HL-60 (cell line): ENCODE measurements at regions not wholly inside any gene's neighbourhood (a gene's known extent, or its start where the extent isn't known, plus 50 kb on each side); places are given as distances from the start of the nearest gene placed in this dataset.
A peak's percentile ranks its signal among the peaks of the same experiment; 100 is the strongest.
"Not testable (repeated sequence)": the region's sequence is repeated elsewhere in the genome, so short reads cannot be mapped to it uniquely, and the experiment has no call there.

Source experiments
- DNase-seq, 2 experiments: peaks; one replicate each; pipeline ENCODE4 v3.0.0-alpha.2; 2010 to 2020; ENCODE audit warnings: low read depth in 1 of 2, low spot score in 1 of 2
- H3K27ac ChIP-seq: fragments of 250-450 bp; sonication (Bioruptor Pico); replicated peaks from 2 replicates; pipeline ENCODE4 v1.5.1; 2020; ENCODE audit warnings: mild to moderate bottlenecking, moderate library complexity
- H3K27me3 ChIP-seq: fragments of 250-450 bp; sonication (Bioruptor Pico); 2 replicates; pipeline ENCODE4 v1.5.1; 2021; ENCODE audit warnings: mild to moderate bottlenecking, moderate library complexity; ENCODE audit not compliant: insufficient read depth, poor library complexity, severe bottlenecking
- H3K4me3 ChIP-seq: replicated peaks from 2 replicates; pipeline ENCODE4 v1.5.1; 2011; ENCODE audit warnings: mild to moderate bottlenecking, control low read depth, low read length; ENCODE audit not compliant: insufficient read depth
- GABPA ChIP-seq: IDR thresholded peaks from 2 replicates; pipeline ENCODE4 v1.6.1; 2012; ENCODE audit warnings: low read depth
- POLR2AphosphoS5 ChIP-seq: IDR thresholded peaks from 2 replicates; pipeline ENCODE4 v1.6.1; 2012; ENCODE audit warnings: low read depth
- SPI1 ChIP-seq: IDR thresholded peaks from 2 replicates; pipeline ENCODE4 v1.6.1; 2012; ENCODE audit warnings: low read depth, mild to moderate bottlenecking, borderline replicate concordance
- TF ChIP-seq, protein P1 (sequence below): IDR thresholded peaks from one replicate; pipeline ENCODE4 v1.5.1; 2011; ENCODE audit warnings: low read length, control low read depth, inconsistent platforms; ENCODE audit not compliant: insufficient read depth
- TF ChIP-seq, protein P2 (sequence below): IDR thresholded peaks from 2 replicates; pipeline ENCODE4 v1.6.1; 2012; ENCODE audit warnings: low read depth; ENCODE audit not compliant: insufficient replicate concordance

GRCh38 chr1:148345659-148346151, 137.4 kb downstream of the PPIAL4G start:
- not testable (repeated sequence) for H3K27me3 ChIP-seq, H3K4me3 ChIP-seq, H3K27ac ChIP-seq
- TF ChIP-seq, protein P1, sequence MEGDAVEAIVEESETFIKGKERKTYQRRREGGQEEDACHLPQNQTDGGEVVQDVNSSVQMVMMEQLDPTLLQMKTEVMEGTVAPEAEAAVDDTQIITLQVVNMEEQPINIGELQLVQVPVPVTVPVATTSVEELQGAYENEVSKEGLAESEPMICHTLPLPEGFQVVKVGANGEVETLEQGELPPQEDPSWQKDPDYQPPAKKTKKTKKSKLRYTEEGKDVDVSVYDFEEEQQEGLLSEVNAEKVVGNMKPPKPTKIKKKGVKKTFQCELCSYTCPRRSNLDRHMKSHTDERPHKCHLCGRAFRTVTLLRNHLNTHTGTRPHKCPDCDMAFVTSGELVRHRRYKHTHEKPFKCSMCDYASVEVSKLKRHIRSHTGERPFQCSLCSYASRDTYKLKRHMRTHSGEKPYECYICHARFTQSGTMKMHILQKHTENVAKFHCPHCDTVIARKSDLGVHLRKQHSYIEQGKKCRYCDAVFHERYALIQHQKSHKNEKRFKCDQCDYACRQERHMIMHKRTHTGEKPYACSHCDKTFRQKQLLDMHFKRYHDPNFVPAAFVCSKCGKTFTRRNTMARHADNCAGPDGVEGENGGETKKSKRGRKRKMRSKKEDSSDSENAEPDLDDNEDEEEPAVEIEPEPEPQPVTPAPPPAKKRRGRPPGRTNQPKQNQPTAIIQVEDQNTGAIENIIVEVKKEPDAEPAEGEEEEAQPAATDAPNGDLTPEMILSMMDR: peak; percentile 46
- DNase-seq: peak in 1 of 2 experiments; percentile 41

DNA sequence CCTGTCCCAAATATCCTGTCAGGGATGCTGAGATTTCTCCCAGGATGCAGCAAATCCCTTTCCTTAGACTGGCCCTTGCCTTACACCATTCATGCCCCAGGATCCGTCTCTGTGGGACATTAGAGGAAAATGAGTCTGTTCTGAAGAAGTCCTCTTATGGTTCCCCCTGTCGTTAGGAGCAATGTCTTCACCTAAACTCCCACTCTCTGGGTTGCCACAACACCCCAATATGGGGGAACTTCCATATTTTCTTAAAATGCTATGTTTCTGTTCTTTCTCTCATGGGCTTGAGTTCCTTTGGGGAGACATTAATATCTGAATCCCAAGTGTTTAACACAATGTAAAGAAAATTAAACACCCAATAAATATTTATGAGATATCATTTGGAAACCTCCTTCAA, 138.5 kb downstream of the PPIAL4G start:
- not testable (repeated sequence) for DNase-seq, H3K27me3 ChIP-seq, H3K4me3 ChIP-seq, H3K27ac ChIP-seq

DNA sequence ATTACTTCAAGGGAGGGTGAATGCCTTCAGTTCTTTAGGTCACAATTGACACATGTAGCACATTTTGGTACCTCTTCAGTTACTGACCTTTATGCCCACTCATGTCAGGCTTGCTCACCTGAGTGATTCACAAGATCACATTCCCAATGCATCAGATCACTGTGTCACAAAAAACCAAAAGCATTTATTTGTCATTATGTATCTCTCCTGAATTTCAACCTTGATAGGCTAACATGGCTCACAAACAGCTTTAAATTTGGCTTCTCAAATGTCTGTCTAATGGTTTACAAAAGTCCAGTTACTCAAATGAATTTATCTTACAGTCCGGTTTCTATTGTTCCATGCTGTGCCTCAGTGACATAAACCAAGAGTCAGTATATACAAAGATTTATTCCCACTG, 141.4 kb downstream of the PPIAL4G start:
- not testable (repeated sequence) for H3K27ac ChIP-seq

GRCh38 chr1:148336121-148336918, 146.8 kb downstream of the PPIAL4G start:
- not testable (repeated sequence) for H3K27ac ChIP-seq, H3K4me3 ChIP-seq, H3K27me3 ChIP-seq, DNase-seq

More for the DNA sequence above, 141.4 kb downstream of the PPIAL4G start:
- H3K4me3 ChIP-seq, H3K27me3 ChIP-seq, DNase-seq: not testable (repeated sequence)

DNA sequence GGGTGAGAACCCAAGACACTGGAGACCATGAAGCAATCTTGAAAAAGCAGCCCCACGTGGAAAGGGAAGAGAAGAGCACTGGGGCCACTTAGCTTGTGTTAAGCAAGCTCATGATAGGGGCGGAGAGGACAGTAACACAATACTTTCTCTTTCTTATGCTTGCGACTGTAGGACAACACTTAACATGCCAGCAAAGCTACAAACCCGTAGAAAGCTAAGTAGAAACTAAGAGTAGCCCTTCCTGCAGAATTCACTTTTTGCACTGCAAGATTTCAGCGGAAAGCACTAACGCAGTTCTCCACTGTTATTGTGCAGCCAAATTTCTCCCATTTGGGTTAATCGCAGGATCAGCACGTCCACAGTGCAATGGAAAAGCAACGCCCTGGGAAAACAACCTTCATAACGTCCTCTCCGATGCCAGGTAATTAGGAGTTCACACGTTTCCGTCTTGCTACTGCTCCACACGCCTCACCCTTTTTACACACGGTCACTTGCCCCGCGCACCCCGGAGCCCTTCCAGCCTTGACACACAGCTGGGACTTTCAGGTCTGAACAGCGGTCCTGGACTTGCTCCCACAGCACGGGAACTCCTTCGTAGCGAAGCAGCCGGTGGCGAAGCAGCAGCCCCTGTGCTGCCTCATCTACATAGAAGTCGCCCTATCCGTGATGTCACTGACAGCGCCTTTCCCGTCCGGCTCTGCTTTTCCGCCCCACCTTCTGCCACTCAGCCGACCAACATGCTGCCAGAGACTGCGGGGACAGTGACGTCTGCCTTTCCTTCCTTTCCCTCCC, 148.6 kb downstream of the PPIAL4G start:
- H3K27ac ChIP-seq: peak overlapping the region; percentile 97
- H3K4me3 ChIP-seq: peak overlapping the region; percentile 47
- peak; percentile 84 to 89 for DNase-seq
- TF ChIP-seq POLR2AphosphoS5: peak; percentile 100
- peak; percentile 59; the same call in 1 of the 2 replicates for TF ChIP-seq GABPA
- no peak for TF ChIP-seq SPI1
- TF ChIP-seq, protein P1: no peak
- TF ChIP-seq, protein P2, sequence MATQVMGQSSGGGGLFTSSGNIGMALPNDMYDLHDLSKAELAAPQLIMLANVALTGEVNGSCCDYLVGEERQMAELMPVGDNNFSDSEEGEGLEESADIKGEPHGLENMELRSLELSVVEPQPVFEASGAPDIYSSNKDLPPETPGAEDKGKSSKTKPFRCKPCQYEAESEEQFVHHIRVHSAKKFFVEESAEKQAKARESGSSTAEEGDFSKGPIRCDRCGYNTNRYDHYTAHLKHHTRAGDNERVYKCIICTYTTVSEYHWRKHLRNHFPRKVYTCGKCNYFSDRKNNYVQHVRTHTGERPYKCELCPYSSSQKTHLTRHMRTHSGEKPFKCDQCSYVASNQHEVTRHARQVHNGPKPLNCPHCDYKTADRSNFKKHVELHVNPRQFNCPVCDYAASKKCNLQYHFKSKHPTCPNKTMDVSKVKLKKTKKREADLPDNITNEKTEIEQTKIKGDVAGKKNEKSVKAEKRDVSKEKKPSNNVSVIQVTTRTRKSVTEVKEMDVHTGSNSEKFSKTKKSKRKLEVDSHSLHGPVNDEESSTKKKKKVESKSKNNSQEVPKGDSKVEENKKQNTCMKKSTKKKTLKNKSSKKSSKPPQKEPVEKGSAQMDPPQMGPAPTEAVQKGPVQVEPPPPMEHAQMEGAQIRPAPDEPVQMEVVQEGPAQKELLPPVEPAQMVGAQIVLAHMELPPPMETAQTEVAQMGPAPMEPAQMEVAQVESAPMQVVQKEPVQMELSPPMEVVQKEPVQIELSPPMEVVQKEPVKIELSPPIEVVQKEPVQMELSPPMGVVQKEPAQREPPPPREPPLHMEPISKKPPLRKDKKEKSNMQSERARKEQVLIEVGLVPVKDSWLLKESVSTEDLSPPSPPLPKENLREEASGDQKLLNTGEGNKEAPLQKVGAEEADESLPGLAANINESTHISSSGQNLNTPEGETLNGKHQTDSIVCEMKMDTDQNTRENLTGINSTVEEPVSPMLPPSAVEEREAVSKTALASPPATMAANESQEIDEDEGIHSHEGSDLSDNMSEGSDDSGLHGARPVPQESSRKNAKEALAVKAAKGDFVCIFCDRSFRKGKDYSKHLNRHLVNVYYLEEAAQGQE: peak; percentile 30
- H3K27me3 ChIP-seq: no peaks in the 10 kb centered on the region

DNA sequence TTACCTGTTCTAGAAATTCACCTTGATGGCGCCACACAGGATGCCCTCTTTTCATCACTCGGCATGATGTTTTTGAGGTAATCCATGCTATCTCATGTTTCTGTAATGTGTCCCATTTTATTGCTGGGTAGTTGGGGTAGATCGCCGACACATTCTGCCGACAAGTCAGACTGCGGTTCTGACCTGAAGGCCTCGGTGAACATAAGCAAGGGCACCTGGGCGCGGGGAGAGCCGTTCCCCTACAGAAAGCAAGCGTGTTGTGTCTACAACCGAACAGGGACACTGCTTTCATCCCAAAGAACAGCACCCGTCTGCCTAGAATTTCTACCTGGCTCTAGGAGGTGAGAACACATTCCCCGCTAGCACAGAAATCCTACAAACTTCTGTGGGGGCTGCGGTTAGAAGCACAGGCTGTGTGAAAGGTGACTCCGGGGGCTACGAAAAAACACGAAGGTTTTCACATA, 149.2 kb downstream of the PPIAL4G start:
- Histone ChIP-seq H3K4me3 (peak overlapping the region; percentile 47), H3K27ac (peak overlapping the region; percentile 97), H3K27me3 (no peaks in the 10 kb centered on the region)
- TF ChIP-seq SPI1: no peak
- no peak for TF ChIP-seq GABPA
- TF ChIP-seq, protein P2: no peak
- TF ChIP-seq, protein P1: no peak
- no peak for TF ChIP-seq POLR2AphosphoS5
- DNase-seq: no peak
